HG03066 (cell line): ENCODE measurements at regions not wholly inside any gene's neighbourhood (a gene's known extent, or its start where the extent isn't known, plus 50 kb on each side); places are given as distances from the start of the nearest gene placed in this dataset.

ENCODE experiments used
- ATAC-seq: cut with Tn5 transposase; IDR thresholded peaks from one replicate; pipeline ENCODE4 v1.9.1; 2021; ENCODE audit warnings: low read depth; ENCODE audit not compliant: unreplicated experiment

- no peak for ATAC-seq
Observed at GRCh38 chr4:19379191-19379708, 872.5 kb upstream of the SLIT2 start.

- no peak for ATAC-seq
Observed at GRCh38 chr4:19375931-19376330, 875.8 kb upstream of the SLIT2 start.

GRCh38 chr4:19375136-19375804 lies 876.4 kb upstream of the SLIT2 start:
- no peak for ATAC-seq

GRCh38 chr4:19372390-19372789 lies 879.3 kb upstream of the SLIT2 start:
- no peak for ATAC-seq

- no peak for ATAC-seq
Observed at GRCh38 chr4:19368800-19369199, 882.9 kb upstream of the SLIT2 start.

GRCh38 chr4:19366916-19367315 lies 884.8 kb upstream of the SLIT2 start:
- ATAC-seq: no peak

GRCh38 chr4:19358015-19358414 lies 893.7 kb upstream of the SLIT2 start:
- ATAC-seq: no peak

- no peak for ATAC-seq
Observed at GRCh38 chr4:19349416-19349815, 902.3 kb upstream of the SLIT2 start.

- ATAC-seq: no peak
Observed at GRCh38 chr4:19348746-19349145, 903.0 kb upstream of the SLIT2 start.

GRCh38 chr4:19346636-19347035 lies 905.1 kb upstream of the SLIT2 start:
- ATAC-seq: no peak

- no peak for ATAC-seq
Observed at GRCh38 chr4:19329631-19330030, 922.1 kb upstream of the SLIT2 start.

GRCh38 chr4:19329077-19329476 lies 922.6 kb upstream of the SLIT2 start:
- no peak for ATAC-seq

GRCh38 chr4:19327364-19327763 lies 924.3 kb upstream of the SLIT2 start:
- no peak for ATAC-seq

GRCh38 chr4:19324184-19324583 lies 927.5 kb upstream of the SLIT2 start:
- no peak for ATAC-seq

GRCh38 chr4:19319607-19320006 lies 932.1 kb upstream of the SLIT2 start:
- ATAC-seq: no peak

- ATAC-seq: no peak
Observed at GRCh38 chr4:19317377-19317776, 934.3 kb upstream of the SLIT2 start.

GRCh38 chr4:19314116-19314515 lies 937.6 kb upstream of the SLIT2 start:
- ATAC-seq: no peak

- ATAC-seq: no peak
Observed at GRCh38 chr4:19309378-19309777, 942.3 kb upstream of the SLIT2 start.

- ATAC-seq: no peak
Observed at GRCh38 chr4:19304028-19304427, 947.7 kb upstream of the SLIT2 start.

GRCh38 chr4:19301527-19301926 lies 950.2 kb upstream of the SLIT2 start:
- ATAC-seq: no peak

GRCh38 chr4:19300213-19300612 lies 951.5 kb upstream of the SLIT2 start:
- ATAC-seq: no peak

GRCh38 chr4:19298998-19299397 lies 952.7 kb upstream of the SLIT2 start:
- no peak for ATAC-seq

GRCh38 chr4:19293781-19294180 lies 957.9 kb upstream of the SLIT2 start:
- ATAC-seq: no peak
